ENCODE measurements at regions not wholly inside any gene's neighbourhood (a gene's known extent, or its start where the extent isn't known, plus 50 kb on each side); places are given as distances from the start of the nearest gene placed in this dataset.

DNA sequence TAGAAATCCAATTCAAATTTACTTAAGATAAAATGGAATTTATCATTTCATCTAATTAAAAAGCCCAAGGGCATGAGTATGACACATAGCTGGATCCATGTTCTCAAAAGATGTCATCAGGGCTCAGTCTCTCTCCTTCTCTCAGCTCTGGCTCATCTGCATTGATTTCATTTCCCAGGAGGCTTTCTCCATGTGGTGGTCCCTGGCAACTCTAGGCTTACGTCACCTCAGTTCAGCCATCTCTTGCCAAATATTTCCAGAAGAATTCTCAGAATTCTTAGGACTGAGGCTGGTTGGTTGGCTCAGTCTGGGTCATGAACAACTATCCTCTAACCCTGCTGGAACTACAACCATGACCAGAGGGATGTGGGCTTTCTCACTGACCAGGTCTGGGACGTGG is 65.3 kb downstream of the FOS start:
- TF ChIP-seq, protein P1, sequence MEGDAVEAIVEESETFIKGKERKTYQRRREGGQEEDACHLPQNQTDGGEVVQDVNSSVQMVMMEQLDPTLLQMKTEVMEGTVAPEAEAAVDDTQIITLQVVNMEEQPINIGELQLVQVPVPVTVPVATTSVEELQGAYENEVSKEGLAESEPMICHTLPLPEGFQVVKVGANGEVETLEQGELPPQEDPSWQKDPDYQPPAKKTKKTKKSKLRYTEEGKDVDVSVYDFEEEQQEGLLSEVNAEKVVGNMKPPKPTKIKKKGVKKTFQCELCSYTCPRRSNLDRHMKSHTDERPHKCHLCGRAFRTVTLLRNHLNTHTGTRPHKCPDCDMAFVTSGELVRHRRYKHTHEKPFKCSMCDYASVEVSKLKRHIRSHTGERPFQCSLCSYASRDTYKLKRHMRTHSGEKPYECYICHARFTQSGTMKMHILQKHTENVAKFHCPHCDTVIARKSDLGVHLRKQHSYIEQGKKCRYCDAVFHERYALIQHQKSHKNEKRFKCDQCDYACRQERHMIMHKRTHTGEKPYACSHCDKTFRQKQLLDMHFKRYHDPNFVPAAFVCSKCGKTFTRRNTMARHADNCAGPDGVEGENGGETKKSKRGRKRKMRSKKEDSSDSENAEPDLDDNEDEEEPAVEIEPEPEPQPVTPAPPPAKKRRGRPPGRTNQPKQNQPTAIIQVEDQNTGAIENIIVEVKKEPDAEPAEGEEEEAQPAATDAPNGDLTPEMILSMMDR (IDR thresholded peaks at IDR 0.05; ENCODE audit: low read depth, low read length), result no peak
- no peak for TF ChIP-seq EZH2phosphoT487 (IDR thresholded peaks at IDR 0.05; ENCODE audit: low read depth)

Data from OCI-LY3 (cell line).